GM18499 (cell line): ENCODE measurements at regions not wholly inside any gene's neighbourhood (a gene's known extent, or its start where the extent isn't known, plus 50 kb on each side); places are given as distances from the start of the nearest gene placed in this dataset.
"Not testable (repeated sequence)": the region's sequence is repeated elsewhere in the genome, so short reads cannot be mapped to it uniquely, and the experiment has no call there.

ENCODE experiments used
- ATAC-seq: cut with Tn5 transposase; IDR thresholded peaks from one replicate; pipeline ENCODE4 v1.9.1; 2021; ENCODE audit warnings: moderate number of reproducible peaks; ENCODE audit not compliant: insufficient read depth, unreplicated experiment

- ATAC-seq = no peak
Observed at GRCh38 chr2:37800176-37800858, 124.8 kb upstream of the RMDN2 start.

DNA sequence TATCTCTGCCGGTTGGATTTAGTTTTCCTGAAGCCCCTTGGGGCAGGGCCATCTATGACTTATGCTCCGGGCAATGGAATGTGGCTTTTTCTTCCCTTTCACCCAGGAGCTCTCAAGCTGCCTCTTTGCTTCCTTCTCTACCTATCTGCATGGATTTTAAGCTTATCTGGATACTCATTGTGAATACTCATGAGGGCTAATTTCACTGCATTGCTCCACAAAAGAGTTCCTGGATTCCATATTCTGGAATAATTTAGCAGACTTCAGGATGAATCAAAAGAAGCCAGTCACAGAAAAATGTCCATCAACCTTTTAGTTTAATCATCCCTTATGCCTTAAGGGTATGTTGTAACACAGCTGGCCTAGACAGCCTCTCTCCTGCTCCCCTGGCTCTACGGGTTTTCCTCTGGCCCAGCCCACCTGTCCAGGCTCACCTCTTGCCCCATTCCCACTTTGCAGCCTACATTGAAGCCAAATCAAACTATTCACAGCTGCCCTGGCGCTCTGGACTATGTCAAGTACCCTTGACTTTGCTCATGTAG is 122.8 kb upstream of the RMDN2 start:
- ATAC-seq = no peak

GRCh38 chr2:37802899-37803379 is 122.1 kb upstream of the RMDN2 start:
- ATAC-seq = no peak

DNA sequence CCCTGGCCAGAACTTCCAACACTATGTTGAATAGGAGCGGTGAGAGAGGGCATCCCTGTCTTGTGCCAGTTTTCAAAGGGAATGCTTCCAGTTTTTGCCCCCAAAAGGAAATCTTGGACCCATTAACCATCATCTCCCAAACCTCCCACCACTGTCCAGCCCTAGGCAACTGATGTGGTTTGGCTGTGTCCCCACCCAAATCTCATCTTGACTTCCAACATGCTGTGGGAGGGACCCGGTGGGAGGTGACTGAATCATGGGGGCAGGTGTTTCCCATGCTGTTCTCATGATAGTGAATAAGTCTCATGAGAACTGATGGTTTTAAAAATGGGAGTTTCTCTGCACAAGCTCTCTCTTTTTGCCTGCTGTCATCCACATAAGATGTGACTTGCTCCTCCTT is 119.1 kb upstream of the RMDN2 start:
- ATAC-seq = not testable (repeated sequence)

GRCh38 chr2:37809525-37809924 is 115.6 kb upstream of the RMDN2 start:
- ATAC-seq = no peak

GRCh38 chr2:37809931-37810570 is 115.0 kb upstream of the RMDN2 start:
- ATAC-seq = no peak

DNA sequence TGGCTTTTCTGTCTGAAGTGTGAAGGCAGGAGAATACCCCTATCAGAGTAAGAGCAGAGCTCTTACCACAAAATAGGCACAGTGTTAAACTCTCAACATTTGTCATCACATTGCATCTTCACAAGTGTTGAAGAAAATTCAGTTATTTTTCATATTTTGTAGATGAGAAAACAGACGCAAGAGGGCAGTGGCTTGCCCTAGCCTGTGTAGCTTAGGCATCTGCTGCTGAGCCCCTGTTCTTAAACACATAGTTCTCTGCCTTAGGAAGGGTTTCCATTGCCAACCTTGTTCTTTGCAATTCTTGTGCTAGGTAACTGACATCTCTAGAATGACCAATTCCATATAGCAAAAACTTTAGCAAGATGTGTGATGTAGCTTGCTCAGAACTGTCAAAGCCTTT is 112.7 kb upstream of the RMDN2 start:
- ATAC-seq = no peak

DNA sequence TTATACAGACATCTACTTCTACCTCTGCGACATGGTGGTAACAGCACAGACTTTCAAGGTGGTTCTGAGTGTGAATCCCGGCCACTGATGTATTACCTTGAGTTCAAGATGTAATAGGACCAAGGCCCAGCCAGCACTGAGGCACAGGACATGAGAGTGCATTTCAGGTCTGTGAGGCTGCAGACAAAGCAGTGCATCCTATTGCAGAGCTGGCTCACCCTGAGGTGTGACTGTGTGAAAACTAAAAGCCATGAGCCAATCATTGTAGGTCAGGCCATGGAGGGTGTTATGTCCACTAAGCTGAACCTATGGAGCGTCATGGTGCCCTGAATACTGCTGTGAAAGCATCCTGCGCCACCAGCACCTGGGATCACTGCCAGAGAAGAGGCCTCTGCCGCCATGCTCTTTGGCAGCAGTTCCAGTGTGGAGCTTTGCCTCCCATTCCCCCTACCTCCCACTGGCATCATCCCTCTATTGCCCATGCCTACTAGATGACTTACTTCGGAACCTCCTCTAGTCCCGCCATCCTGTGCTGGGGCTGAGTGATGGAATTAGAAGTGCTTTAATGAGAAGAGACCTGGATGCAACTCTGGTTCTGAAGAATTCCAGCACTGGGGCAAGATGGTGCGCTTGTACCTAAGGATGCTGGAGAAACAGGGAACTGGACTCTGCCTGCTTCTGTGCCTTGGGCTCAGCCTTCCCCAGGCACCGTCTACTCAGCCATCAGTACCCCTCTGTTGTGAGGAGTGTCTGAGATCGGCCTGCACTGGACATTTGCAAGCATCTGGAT is 112.0 kb upstream of the RMDN2 start:
- no peak for ATAC-seq

DNA sequence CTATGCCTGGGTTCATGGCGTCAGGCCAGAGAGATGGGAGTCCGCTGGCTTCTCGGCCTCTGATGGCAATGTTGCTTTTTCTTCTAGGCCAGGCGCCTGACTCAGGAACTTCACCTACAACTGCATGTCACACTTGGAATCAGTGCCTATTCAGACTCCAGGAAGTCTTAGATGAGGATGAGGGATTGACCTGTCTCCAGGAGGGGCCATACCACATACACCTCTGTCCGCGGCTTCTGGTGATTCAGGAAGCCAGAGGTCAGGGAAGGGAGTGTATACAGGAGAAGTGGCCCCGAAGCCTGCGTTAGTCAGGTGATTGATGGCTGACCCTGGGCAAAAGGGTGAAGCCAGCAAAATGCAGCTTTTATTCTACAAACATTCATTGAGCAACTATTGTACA is 109.1 kb upstream of the RMDN2 start:
- ATAC-seq = no peak

- ATAC-seq = no peak
Observed at GRCh38 chr2:37816686-37817085, 108.4 kb upstream of the RMDN2 start.

DNA sequence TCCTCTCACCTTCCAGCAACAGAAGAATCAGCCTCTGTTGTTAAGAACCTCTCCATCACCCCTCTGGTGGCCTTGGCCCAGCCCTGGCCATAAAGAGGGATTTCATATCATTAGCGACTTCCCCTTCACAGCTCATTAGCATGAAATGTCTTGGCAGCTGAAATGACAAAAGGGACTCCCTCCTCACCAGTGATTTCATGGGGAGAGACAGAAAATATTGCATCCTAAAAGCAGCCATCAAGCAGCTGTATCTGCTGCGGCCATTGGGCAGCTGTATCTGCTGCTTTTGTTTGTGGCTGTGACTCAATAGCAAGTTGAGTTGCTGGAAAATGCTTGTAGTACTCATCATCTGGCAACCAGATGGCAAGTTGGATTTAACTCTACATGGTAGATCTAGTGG is 105.9 kb upstream of the RMDN2 start:
- no peak for ATAC-seq

GRCh38 chr2:37820471-37820986 is 104.6 kb upstream of the RMDN2 start:
- ATAC-seq = no peak

GRCh38 chr2:37825586-37825985 is 99.5 kb upstream of the RMDN2 start:
- no peak for ATAC-seq

DNA sequence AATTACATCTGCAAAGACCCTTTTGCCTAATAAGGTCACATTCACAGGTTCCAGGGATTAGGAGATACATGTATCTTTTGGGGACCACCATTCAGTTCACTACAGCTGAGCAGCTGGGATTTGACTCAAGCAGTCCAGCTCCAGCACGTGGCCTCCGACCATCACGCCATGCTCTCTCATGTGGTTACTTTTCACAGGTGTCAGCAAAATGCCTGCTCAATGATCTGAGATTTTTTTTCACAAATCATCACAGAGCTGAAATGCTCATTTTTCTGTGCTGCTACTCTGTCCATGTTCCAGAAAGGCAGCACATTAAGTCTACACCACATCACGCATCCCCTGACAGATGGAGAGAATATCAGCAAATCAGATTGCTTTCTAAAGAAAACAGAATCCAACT is 98.5 kb upstream of the RMDN2 start:
- ATAC-seq = no peak

- ATAC-seq = no peak
Observed at GRCh38 chr2:37827455-37827854, 97.6 kb upstream of the RMDN2 start.

- ATAC-seq = no peak
Observed at GRCh38 chr2:37827911-37828511, 97.1 kb upstream of the RMDN2 start.

DNA sequence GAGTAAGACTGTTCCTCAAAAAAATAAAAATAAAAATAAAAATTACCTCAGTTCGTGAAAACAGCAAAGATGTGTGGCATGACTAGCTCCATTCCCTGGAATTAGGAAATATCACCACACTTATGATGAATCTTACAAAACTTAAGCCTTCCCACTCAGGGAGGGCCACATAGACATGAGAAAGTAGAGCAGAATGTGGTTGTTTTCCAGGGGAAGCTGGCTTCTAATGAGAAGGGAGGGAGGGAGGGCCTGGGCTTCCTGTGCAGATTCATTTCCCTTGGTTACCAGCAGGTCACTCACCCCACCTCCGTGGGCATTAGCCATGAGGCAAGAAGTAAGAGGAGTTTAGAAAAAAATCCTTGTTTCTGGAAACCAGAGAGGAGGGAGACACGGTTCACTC is 95.9 kb upstream of the RMDN2 start:
- no peak for ATAC-seq

DNA sequence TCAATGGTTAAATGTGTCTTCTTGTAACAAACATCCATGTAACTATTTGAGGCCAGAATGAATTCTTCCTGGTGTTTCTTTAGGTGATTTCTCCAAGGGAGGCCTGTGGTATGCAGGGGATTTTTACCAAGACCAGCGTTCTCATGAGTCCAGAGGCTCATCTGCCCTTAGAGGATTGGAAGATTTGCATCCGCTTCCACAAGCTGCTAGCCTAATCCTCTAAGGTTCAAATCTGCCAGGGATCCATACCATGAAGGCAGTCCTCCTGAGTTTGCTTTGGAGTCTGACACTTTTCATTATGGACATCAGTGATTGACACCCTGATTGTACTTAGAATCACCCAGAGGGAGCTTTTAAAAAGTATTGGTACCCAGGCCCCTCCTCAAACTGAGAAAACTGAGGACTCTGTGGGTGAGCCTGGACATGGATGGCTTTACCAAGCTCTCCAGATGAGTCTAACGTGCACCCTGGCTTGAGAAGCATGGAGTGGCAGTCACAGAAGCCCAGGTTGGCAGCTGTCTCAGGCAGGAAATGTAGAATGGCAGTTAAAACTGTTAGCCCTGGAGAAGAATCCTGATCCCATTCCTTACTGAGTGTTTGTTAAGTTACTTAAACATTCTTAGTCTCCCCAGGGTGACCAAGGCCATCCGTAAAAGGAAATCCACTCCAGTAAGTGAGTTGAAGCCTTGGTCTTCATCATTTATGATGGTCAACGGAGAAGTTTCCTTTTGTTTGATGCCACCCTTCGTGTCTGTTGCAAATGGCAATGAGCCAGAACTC is 95.3 kb upstream of the RMDN2 start:
- ATAC-seq = no peak

DNA sequence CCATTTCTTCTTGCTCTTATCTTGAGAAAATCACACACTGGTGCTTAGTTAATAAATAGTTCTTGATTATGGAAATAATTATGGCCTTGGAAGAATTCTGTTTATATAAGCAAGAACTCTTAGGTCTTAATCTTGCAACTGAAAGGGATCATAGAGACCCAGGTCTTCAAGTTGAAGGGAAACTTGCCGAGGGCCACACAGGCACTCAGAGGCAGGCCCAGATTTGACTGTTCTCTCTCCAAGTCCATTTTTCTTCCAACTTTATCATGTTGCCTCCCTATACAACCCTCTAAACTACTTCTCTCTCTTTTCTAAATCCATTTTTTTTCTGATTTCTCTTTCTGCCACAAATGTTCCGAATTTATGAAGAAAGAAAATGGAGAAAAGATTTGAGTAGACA is 94.5 kb upstream of the RMDN2 start:
- ATAC-seq = no peak
